H9 (cell line): ENCODE measurements at regions not wholly inside any gene's neighbourhood (a gene's known extent, or its start where the extent isn't known, plus 50 kb on each side); places are given as distances from the start of the nearest gene placed in this dataset.

Source experiments
- DNase-seq: peaks from one replicate; pipeline ENCODE4 v3.0.0-alpha.2; 2017
- H2AFZ ChIP-seq: one replicate; pipeline ENCODE4 v1.6.1; 2013; ENCODE audit warnings: mild to moderate bottlenecking, low read length, control low read depth, moderate library complexity
- H2AK5ac ChIP-seq: 2 replicates; pipeline ENCODE4 v1.6.1; 2013; ENCODE audit warnings: low read length, control low read depth, mixed read lengths; ENCODE audit not compliant: insufficient read length
- H2BK120ac ChIP-seq: one replicate; pipeline ENCODE4 v1.6.1; 2013; ENCODE audit warnings: low read depth, mild to moderate bottlenecking, low read length, control low read depth, inconsistent platforms; ENCODE audit not compliant: poor library complexity, severe bottlenecking
- H2BK12ac ChIP-seq: 2 replicates; pipeline ENCODE4 v1.6.1; 2013; ENCODE audit warnings: low read length, control low read depth, mixed read lengths, low read depth; ENCODE audit not compliant: insufficient read length
- H2BK15ac ChIP-seq: 2 replicates; pipeline ENCODE4 v1.6.1; 2013; ENCODE audit warnings: low read depth, low read length, control low read depth
- H2BK20ac ChIP-seq: one replicate; pipeline ENCODE4 v1.6.1; 2013; ENCODE audit warnings: low read depth, mild to moderate bottlenecking, low read length, control low read depth, inconsistent platforms; ENCODE audit not compliant: poor library complexity, severe bottlenecking
- H2BK5ac ChIP-seq: 2 replicates; pipeline ENCODE4 v1.6.1; 2013; ENCODE audit warnings: low read length, control low read depth, mixed read lengths; ENCODE audit not compliant: insufficient read length
- H3K14ac ChIP-seq: 2 replicates; pipeline ENCODE4 v1.6.1; 2013; ENCODE audit warnings: low read length, control low read depth; ENCODE audit not compliant: insufficient read depth
- H3K18ac ChIP-seq: 2 replicates; pipeline ENCODE4 v1.6.1; 2013; ENCODE audit warnings: low read depth, mild to moderate bottlenecking, mixed read lengths, low read length, control low read depth; ENCODE audit not compliant: insufficient read length
- H3K23ac ChIP-seq: 2 replicates; pipeline ENCODE4 v1.6.1; 2013; ENCODE audit warnings: low read length, control low read depth, mixed read lengths, low read depth; ENCODE audit not compliant: insufficient read length
- H3K23me2 ChIP-seq: 2 replicates; pipeline ENCODE4 v1.6.1; 2013; ENCODE audit warnings: low read depth, mild to moderate bottlenecking, mixed read lengths, low read length, control low read depth; ENCODE audit not compliant: insufficient read length, poor library complexity, severe bottlenecking
- H3K27ac ChIP-seq: 2 replicates; pipeline ENCODE4 v1.5.1; 2013; ENCODE audit warnings: low read length, control low read depth, mixed read lengths, low read depth; ENCODE audit not compliant: insufficient read length
- H3K27me3 ChIP-seq: 2 replicates; pipeline ENCODE4 v1.6.1; 2013; ENCODE audit warnings: low read length, control low read depth, inconsistent platforms; ENCODE audit not compliant: insufficient read depth
- H3K4ac ChIP-seq: 2 replicates; pipeline ENCODE4 v1.6.1; 2013; ENCODE audit warnings: low read depth, mild to moderate bottlenecking, control low read depth, inconsistent platforms, low read length, moderate library complexity
- H3K4me1 ChIP-seq: 2 replicates; pipeline ENCODE4 v1.6.1; 2013; ENCODE audit warnings: low read length, control low read depth, inconsistent platforms; ENCODE audit not compliant: insufficient read depth
- H3K4me2 ChIP-seq: 2 replicates; pipeline ENCODE4 v1.6.1; 2013; ENCODE audit warnings: low read length, control low read depth, mixed read lengths; ENCODE audit not compliant: insufficient read length, insufficient read depth
- H3K56ac ChIP-seq: 2 replicates; pipeline ENCODE4 v1.6.1; 2013; ENCODE audit warnings: low read depth, mild to moderate bottlenecking, mixed read lengths, low read length, control low read depth; ENCODE audit not compliant: insufficient read length
- H3K79me1 ChIP-seq: 2 replicates; pipeline ENCODE4 v1.6.1; 2013; ENCODE audit warnings: low read depth, mild to moderate bottlenecking, moderate library complexity, low read length, control low read depth, inconsistent platforms; ENCODE audit not compliant: insufficient read depth, poor library complexity, severe bottlenecking
- H3K79me2 ChIP-seq: 2 replicates; pipeline ENCODE4 v1.6.1; 2013; ENCODE audit warnings: low read length, control low read depth, inconsistent platforms; ENCODE audit not compliant: insufficient read depth
- H3K9ac ChIP-seq: 2 replicates; pipeline ENCODE4 v1.6.1; 2013; ENCODE audit warnings: low read length, control low read depth, mixed read lengths; ENCODE audit not compliant: insufficient read length; ENCODE audit errors: extremely low read depth
- H3K9me3 ChIP-seq: one replicate; pipeline ENCODE4 v1.6.1; 2013; ENCODE audit warnings: low read depth, low read length, inconsistent platforms; ENCODE audit not compliant: control insufficient read depth
- H3T11ph ChIP-seq: one replicate; pipeline ENCODE4 v1.6.1; 2013; ENCODE audit warnings: mild to moderate bottlenecking, low read length, control low read depth, inconsistent platforms
- H4K20me1 ChIP-seq: one replicate; pipeline ENCODE4 v1.6.1; 2013; ENCODE audit not compliant: control insufficient read depth, insufficient read length, insufficient read depth
- H4K5ac ChIP-seq: 2 replicates; pipeline ENCODE4 v1.6.1; 2013; ENCODE audit warnings: low read depth, mild to moderate bottlenecking, mixed read lengths, low read length, control low read depth; ENCODE audit not compliant: insufficient read length
- H4K8ac ChIP-seq: replicated peaks from 2 replicates; pipeline ENCODE4 v1.6.1; 2013; ENCODE audit warnings: low read length, control low read depth, mixed read lengths, low read depth; ENCODE audit not compliant: insufficient read length
- H4K91ac ChIP-seq: 2 replicates; pipeline ENCODE4 v1.6.1; 2013; ENCODE audit warnings: low read depth, mild to moderate bottlenecking, moderate library complexity, mixed read lengths, low read length, control low read depth; ENCODE audit not compliant: insufficient read length
- H3K27ac Mint-ChIP-seq, 3 experiments: 2 replicates in 2 of 3; 3 replicates in 1 of 3; pipeline ENCODE4 v1.8.0; 2020 to 2021; ENCODE audit warnings: mixed read lengths in 3 of 3, mild to moderate bottlenecking in 1 of 3, moderate library complexity in 1 of 3
- H3K27me3 Mint-ChIP-seq: 2 replicates; pipeline ENCODE4 v1.8.0; 2021; ENCODE audit warnings: low read depth, mild to moderate bottlenecking, moderate library complexity, mixed read lengths
- H3K36me3 Mint-ChIP-seq, 3 experiments: 2 replicates in 2 of 3; 3 replicates in 1 of 3; pipeline ENCODE4 v1.8.0; 2020 to 2021; ENCODE audit warnings: low read depth in 3 of 3, mixed read lengths in 3 of 3; ENCODE audit not compliant: insufficient read depth in 1 of 3
- H3K4me1 Mint-ChIP-seq, 2 experiments: 2 replicates each; pipeline ENCODE4 v1.8.0; 2020; ENCODE audit warnings: mixed read lengths in 2 of 2
- H3K4me3 Mint-ChIP-seq, 2 experiments: 2 replicates in 1 of 2; 3 replicates in 1 of 2; pipeline ENCODE4 v1.8.0; 2020 to 2021; ENCODE audit warnings: mild to moderate bottlenecking in 2 of 2, mixed read lengths in 2 of 2, moderate library complexity in 1 of 2
- H3K9me3 Mint-ChIP-seq, 2 experiments: 2 replicates in 1 of 2; 3 replicates in 1 of 2; pipeline ENCODE4 v1.8.0; 2020; ENCODE audit warnings: mild to moderate bottlenecking in 2 of 2, mixed read lengths in 2 of 2, moderate library complexity in 1 of 2
- WGBS: extraction: QIAGEN DNeasy Blood & Tissue Kit; methylation state at CpG from one replicate; pipeline ENCODE4 v1.1.7; 2013; ENCODE audit warnings: missing lambda C conversion rate, low lambda C conversion rate, mixed read lengths; ENCODE audit not compliant: insufficient read length; ENCODE audit errors: extremely low coverage; 5-methylcytosine and 5-hydroxymethylcytosine counted together
- TF ChIP-seq, protein P1 (sequence below): fragments of 200-600 bp; sonication (generic); conservative IDR thresholded peaks from 3 replicates; pipeline ENCODE4 v1.8.0; 2021; ENCODE audit warnings: antibody characterized with exemption, mild to moderate bottlenecking

DNA sequence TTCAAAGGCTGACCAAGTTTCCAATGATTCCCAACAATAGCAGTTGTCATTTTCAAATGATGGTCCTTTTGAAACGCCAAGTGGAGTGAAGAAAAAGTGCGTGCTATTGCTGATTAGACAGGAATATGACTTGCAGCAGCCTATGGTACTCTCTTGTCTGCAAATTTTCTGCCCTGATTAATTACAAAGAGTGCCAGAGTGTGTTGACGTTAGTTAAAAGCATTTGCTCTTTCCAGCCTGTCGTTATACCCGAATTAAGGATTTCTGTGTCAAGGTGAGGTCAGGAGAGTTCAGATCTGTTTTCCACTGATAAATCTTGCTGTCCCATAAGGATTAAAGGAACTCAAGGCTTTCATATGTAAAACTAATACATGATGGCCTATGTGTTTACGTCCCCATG, 75.0 kb upstream of the ADAMTS18 start:
- H3K9me3 Mint-ChIP-seq = no peaks in the 10 kb centered on the region
- Histone ChIP-seq H4K5ac (no peak overlapping the region), H2BK12ac (no peak overlapping the region), H3K9me3 (no peaks in the 10 kb centered on the region), H2AFZ (no peak overlapping the region), H4K20me1 (no peaks in the 10 kb centered on the region), H3K56ac (no peak overlapping the region), H3K79me2 (no peaks in the 10 kb centered on the region), H2BK15ac (no peak overlapping the region), H3K9ac (no peak overlapping the region), H2BK5ac (no peak overlapping the region), H2BK120ac (no peak overlapping the region), H2AK5ac (no peak overlapping the region), H3K18ac (no peak overlapping the region), H3K4me1 (no peaks in the 10 kb centered on the region), H4K91ac (no peak overlapping the region), H3K14ac (no peak overlapping the region), H3K23me2 (no peaks in the 10 kb centered on the region), H3K4ac (no peak overlapping the region), H3K23ac (no peak overlapping the region), H3K27ac (no peak overlapping the region), H4K8ac (no peak overlapping the region), H2BK20ac (no peak overlapping the region), H3K27me3 (no peaks in the 10 kb centered on the region), H3K4me2 (no peak overlapping the region), H3T11ph (no peak overlapping the region), H3K79me1 (no peaks in the 10 kb centered on the region)
- H3K4me3 Mint-ChIP-seq = no peak overlapping the region
- no peak for DNase-seq
- no peaks in the 10 kb centered on the region for H3K36me3 Mint-ChIP-seq
- peaks cover 2 to 3% of the 10 kb centered on the region in 2 experiments; a peak in 3 of 4 replicates for H3K4me1 Mint-ChIP-seq
- TF ChIP-seq, protein P1, sequence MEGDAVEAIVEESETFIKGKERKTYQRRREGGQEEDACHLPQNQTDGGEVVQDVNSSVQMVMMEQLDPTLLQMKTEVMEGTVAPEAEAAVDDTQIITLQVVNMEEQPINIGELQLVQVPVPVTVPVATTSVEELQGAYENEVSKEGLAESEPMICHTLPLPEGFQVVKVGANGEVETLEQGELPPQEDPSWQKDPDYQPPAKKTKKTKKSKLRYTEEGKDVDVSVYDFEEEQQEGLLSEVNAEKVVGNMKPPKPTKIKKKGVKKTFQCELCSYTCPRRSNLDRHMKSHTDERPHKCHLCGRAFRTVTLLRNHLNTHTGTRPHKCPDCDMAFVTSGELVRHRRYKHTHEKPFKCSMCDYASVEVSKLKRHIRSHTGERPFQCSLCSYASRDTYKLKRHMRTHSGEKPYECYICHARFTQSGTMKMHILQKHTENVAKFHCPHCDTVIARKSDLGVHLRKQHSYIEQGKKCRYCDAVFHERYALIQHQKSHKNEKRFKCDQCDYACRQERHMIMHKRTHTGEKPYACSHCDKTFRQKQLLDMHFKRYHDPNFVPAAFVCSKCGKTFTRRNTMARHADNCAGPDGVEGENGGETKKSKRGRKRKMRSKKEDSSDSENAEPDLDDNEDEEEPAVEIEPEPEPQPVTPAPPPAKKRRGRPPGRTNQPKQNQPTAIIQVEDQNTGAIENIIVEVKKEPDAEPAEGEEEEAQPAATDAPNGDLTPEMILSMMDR = no peak
- peaks cover 9% of the 10 kb centered on the region for H3K27me3 Mint-ChIP-seq
- WGBS = no CpG with 5 or more reads among the region's 6 CpGs
- H3K27ac Mint-ChIP-seq = no peak overlapping the region
